A673 (cell line): ENCODE measurements at regions not wholly inside any gene's neighbourhood (a gene's known extent, or its start where the extent isn't known, plus 50 kb on each side); places are given as distances from the start of the nearest gene placed in this dataset.

Experiments
- BruUV-seq: library from RNA; stranded (reverse); fragments of 400-500 nt; replicated peaks from 2 replicates; lab custom pipeline; 2021; lab: Mats Ljungman, UMichigan
- CTCF ChIA-PET: fragments of 300-600 bp; sonication (Branson Sonifier 250); formaldehyde crosslinking; loops from one replicate; lab custom pipeline; 2022; ENCODE audit warnings: antibody characterized with exemption; lab: Charles Lee
- POLR2A ChIA-PET: fragments of 300-600 bp; sonication (Branson Sonifier 250); formaldehyde crosslinking; loops from one replicate; lab custom pipeline; 2022; ENCODE audit warnings: antibody characterized with exemption; ENCODE audit not compliant: low non-redundant PET; lab: Charles Lee
- DNase-seq: peaks from one replicate; pipeline ENCODE4 v3.0.0-alpha.2; 2015; ENCODE audit warnings: low spot score
- H3K27ac ChIP-seq: fragments of 200-600 bp; sonication (generic); 2 replicates; pipeline ENCODE4 v1.5.1; 2016; ENCODE audit warnings: mixed run types, low read depth, mild to moderate bottlenecking, mixed read lengths, antibody characterized with exemption, low read length; ENCODE audit not compliant: poor library complexity, severe bottlenecking
- H3K27me3 ChIP-seq: fragments of 200-600 bp; sonication (generic); replicated peaks from 2 replicates; pipeline ENCODE4 v1.6.1; 2017; ENCODE audit warnings: mixed run types, low read depth, mild to moderate bottlenecking, mixed read lengths, antibody characterized with exemption, low read length; ENCODE audit not compliant: insufficient read depth, poor library complexity
- H3K36me3 ChIP-seq: fragments of 200-600 bp; sonication (generic); 2 replicates; pipeline ENCODE4 v1.6.1; 2016; ENCODE audit warnings: mixed run types, mild to moderate bottlenecking, mixed read lengths, antibody characterized with exemption, low read length; ENCODE audit not compliant: insufficient read depth, poor library complexity, severe bottlenecking
- H3K4me1 ChIP-seq: fragments of 200-600 bp; sonication (generic); 2 replicates; pipeline ENCODE4 v1.6.1; 2017; ENCODE audit warnings: mixed run types, mild to moderate bottlenecking, mixed read lengths, antibody characterized with exemption, low read length; ENCODE audit not compliant: insufficient read depth, poor library complexity, severe bottlenecking
- H3K4me3 ChIP-seq: fragments of 200-600 bp; sonication (generic); 2 replicates; pipeline ENCODE4 v1.5.1; 2016; ENCODE audit warnings: low read depth, mixed run types, mild to moderate bottlenecking, mixed read lengths, low read length; ENCODE audit not compliant: poor library complexity, severe bottlenecking
- H3K9me3 ChIP-seq: fragments of 200-600 bp; sonication (generic); 2 replicates; pipeline ENCODE4 v1.6.1; 2016; ENCODE audit warnings: mixed run types, low read depth, mild to moderate bottlenecking, mixed read lengths, antibody characterized with exemption, low read length; ENCODE audit not compliant: poor library complexity, severe bottlenecking
- EZH2 ChIP-seq: fragments of 200-600 bp; sonication (generic); IDR thresholded peaks from 2 replicates; pipeline ENCODE4 v1.6.1; 2017; ENCODE audit warnings: borderline replicate concordance, low read depth, mild to moderate bottlenecking, mixed read lengths, antibody characterized with exemption, low read length; ENCODE audit not compliant: poor library complexity, severe bottlenecking
- intact Hi-C: fragments of 100-400 bp; cut with micrococcal nuclease; formaldehyde crosslinking; loops from one replicate; pipeline ENCODE4 v1.10.0; 2022; ENCODE audit not compliant: unreplicated experiment
- TF ChIP-seq, protein P1 (sequence below): fragments of 300-800, 200-600 bp; sonication (generic); conservative IDR thresholded peaks from 2 replicates; pipeline ENCODE4 v1.5.1; 2017; ENCODE audit warnings: low read depth, mild to moderate bottlenecking, antibody characterized with exemption, low read length, moderate library complexity, mixed read lengths

DNA sequence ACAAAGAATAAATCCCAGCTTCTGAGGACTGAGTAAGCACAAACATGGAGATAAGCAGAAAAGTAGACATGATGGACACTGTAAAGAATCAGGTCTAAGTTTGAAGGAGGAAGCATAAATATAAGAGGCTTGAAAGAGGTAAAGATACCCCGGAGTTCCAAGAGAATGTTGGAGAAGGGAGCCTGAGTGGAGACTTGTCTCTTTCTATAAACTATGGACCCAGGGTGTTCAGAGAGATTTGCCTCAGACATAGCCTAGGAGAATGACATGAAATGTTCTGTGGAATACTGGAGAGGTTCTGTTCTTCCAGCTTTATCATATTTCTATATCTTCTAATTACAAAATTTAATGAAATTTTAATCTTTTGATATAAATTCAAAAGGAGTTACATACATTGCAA is 554.3 kb upstream of the B3GALT2 start:
- H3K27ac ChIP-seq = no peak overlapping the region
- H3K27me3 ChIP-seq = no peaks in the 10 kb centered on the region
- ChIA-PET CTCF (no interaction called here), POLR2A (no interaction called here)
- H3K4me1 ChIP-seq = no peaks in the 10 kb centered on the region
- no TSS peak for BruUV-seq
- intact Hi-C loops = no loop called here
- no peak for DNase-seq
- no peak overlapping the region for H3K4me3 ChIP-seq
- no peaks in the 10 kb centered on the region for H3K36me3 ChIP-seq
- no peaks in the 10 kb centered on the region for H3K9me3 ChIP-seq
- TF ChIP-seq EZH2 = no peak
- TF ChIP-seq, protein P1, sequence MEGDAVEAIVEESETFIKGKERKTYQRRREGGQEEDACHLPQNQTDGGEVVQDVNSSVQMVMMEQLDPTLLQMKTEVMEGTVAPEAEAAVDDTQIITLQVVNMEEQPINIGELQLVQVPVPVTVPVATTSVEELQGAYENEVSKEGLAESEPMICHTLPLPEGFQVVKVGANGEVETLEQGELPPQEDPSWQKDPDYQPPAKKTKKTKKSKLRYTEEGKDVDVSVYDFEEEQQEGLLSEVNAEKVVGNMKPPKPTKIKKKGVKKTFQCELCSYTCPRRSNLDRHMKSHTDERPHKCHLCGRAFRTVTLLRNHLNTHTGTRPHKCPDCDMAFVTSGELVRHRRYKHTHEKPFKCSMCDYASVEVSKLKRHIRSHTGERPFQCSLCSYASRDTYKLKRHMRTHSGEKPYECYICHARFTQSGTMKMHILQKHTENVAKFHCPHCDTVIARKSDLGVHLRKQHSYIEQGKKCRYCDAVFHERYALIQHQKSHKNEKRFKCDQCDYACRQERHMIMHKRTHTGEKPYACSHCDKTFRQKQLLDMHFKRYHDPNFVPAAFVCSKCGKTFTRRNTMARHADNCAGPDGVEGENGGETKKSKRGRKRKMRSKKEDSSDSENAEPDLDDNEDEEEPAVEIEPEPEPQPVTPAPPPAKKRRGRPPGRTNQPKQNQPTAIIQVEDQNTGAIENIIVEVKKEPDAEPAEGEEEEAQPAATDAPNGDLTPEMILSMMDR = no peak

DNA sequence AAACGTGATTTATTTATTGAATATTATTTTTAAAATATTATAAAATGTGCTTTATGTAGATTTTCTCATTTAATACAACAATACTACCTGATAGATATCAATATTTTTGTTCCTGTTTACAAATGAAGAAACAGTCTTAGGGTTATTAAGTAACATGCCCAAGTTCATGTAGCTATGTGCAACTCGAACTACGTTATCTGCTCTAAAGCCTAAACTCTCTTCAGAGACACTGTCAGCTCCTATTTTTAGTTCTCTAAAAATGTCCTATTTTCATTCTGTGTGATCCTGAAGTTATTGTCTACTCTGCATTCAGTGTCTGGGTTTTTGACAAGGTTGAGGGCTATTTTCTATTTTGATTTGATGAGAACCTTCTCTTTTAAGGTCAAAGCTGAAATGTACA is 550.1 kb upstream of the B3GALT2 start:
- no peak for DNase-seq
- POLR2A ChIA-PET = no interaction called here
- H3K4me1 ChIP-seq = no peaks in the 10 kb centered on the region
- no peaks in the 10 kb centered on the region for H3K27me3 ChIP-seq
- CTCF ChIA-PET = no interaction called here
- no TSS peak for BruUV-seq
- intact Hi-C loops = no loop called here
- no peak overlapping the region for H3K4me3 ChIP-seq
- H3K27ac ChIP-seq = no peak overlapping the region
- H3K36me3 ChIP-seq = no peaks in the 10 kb centered on the region
- TF ChIP-seq, protein P1 = no peak
- TF ChIP-seq EZH2 = no peak
- H3K9me3 ChIP-seq = no peaks in the 10 kb centered on the region

DNA sequence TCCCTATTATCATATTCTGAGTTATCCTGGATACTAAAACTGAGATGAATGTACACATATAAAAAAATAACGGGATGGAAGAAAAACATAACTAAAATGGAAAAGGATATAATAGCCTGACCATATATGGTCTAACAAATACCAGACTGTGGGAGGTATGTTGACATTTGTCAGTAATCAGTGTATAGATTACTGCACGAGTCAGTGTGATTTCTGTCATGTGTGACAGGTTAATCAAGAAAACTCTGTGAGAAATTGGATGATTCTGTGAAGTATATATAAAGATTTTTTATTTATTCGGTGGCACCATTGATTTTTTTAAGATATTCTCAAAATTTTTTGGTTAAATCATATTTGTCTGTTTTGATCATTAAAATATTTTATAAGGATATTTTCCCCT is 547.3 kb upstream of the B3GALT2 start:
- no peaks in the 10 kb centered on the region for H3K4me1 ChIP-seq
- no peak overlapping the region for H3K4me3 ChIP-seq
- no peak overlapping the region for H3K27ac ChIP-seq
- intact Hi-C loops = no loop called here
- no peaks in the 10 kb centered on the region for H3K36me3 ChIP-seq
- no TSS peak for BruUV-seq
- DNase-seq = no peak
- no peaks in the 10 kb centered on the region for H3K9me3 ChIP-seq
- ChIA-PET CTCF (no interaction called here), POLR2A (no interaction called here)
- TF ChIP-seq EZH2 = no peak
- TF ChIP-seq, protein P1 = no peak
- no peaks in the 10 kb centered on the region for H3K27me3 ChIP-seq
